Astrocyte of the cerebellum (primary cell): ENCODE measurements at regions not wholly inside any gene's neighbourhood (a gene's known extent, or its start where the extent isn't known, plus 50 kb on each side); places are given as distances from the start of the nearest gene placed in this dataset.
A peak's percentile ranks its signal among the peaks of the same experiment; 100 is the strongest.

Experiments used
- DNase-seq: peaks from one replicate; pipeline ENCODE4 v3.0.0-alpha.2; 2011; ENCODE audit warnings: low read depth
- H3K4me3 ChIP-seq: 2 replicates; pipeline ENCODE4 v1.5.1; 2011; ENCODE audit warnings: mild to moderate bottlenecking, low read depth, low read length, moderate library complexity
- in situ Hi-C: cut with HindIII; loops from 2 replicates; pipeline ENCODE4 v1.10.0; 2017; ENCODE audit warnings: low sequenced_read_pairs
- TF ChIP-seq, protein P1 (sequence below): IDR thresholded peaks from 2 replicates; pipeline ENCODE4 v1.5.1; 2012; ENCODE audit warnings: low read length, low read depth, moderate library complexity, mild to moderate bottlenecking; ENCODE audit errors: missing control alignments

DNA sequence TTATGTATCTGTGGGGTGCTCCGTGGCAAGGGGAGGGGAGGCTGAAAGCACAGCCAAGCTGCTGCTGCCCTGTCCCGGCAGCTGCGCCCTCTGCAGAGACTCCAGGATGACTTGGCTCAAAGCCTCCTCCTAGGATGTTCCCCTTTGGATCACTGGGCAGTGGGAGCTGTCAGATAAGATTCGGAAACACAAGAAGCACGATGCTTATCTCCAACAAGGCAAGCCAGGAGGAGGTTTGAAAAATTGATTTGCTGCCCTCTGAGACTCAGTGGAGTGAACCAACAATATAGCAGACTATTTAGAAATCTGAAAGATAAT lies 776.4 kb downstream of the C6orf118 start:
- in situ Hi-C loops, result no loop called here
- no peak for DNase-seq

DNA sequence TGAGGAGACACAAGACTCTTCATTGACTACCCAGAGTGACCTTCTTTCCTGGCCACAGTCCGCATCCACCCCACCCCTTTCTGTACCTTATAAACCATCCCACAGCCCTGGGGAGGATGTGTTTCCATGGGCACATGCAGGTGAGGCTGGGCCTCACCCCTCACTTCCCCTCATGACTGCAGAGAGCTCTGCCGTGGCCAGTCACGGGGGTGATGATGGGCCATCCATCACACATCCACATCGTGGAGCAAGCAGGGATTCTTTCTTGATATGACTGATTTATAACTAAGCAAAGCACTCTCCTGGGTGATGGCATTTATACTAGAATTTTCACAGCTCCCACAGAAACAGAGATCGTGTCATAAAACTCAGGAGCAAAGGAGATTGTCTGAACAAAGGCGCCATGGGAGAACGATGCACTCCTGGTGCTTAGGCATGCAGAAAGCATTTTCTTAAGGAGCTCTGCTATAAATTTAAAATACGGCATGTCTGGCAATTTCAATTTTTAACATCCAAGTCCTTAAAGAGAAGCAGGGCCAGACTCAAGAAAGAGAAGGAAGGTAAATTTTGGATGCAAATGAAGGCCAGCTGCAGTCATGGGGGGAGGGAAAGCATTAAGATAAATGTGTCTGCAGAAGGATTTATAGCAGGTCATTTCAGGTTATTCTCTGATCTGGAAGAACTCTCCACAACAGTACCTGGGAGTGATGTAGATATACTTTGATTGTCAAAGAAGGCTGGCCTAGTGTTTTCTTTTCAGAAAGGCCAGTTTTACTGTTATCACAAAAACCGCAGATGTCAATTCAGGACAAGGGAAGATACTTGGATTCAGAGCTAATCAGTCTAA lies 777.0 kb downstream of the C6orf118 start:
- TF ChIP-seq, protein P1, sequence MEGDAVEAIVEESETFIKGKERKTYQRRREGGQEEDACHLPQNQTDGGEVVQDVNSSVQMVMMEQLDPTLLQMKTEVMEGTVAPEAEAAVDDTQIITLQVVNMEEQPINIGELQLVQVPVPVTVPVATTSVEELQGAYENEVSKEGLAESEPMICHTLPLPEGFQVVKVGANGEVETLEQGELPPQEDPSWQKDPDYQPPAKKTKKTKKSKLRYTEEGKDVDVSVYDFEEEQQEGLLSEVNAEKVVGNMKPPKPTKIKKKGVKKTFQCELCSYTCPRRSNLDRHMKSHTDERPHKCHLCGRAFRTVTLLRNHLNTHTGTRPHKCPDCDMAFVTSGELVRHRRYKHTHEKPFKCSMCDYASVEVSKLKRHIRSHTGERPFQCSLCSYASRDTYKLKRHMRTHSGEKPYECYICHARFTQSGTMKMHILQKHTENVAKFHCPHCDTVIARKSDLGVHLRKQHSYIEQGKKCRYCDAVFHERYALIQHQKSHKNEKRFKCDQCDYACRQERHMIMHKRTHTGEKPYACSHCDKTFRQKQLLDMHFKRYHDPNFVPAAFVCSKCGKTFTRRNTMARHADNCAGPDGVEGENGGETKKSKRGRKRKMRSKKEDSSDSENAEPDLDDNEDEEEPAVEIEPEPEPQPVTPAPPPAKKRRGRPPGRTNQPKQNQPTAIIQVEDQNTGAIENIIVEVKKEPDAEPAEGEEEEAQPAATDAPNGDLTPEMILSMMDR, result no peak
- in situ Hi-C loops, result no loop called here
- DNase-seq, result no peak
- no peak overlapping the region for H3K4me3 ChIP-seq

More for the DNA sequence above, 776.4 kb downstream of the C6orf118 start:
- TF ChIP-seq, protein P1, result no peak
- no peak overlapping the region for H3K4me3 ChIP-seq

DNA sequence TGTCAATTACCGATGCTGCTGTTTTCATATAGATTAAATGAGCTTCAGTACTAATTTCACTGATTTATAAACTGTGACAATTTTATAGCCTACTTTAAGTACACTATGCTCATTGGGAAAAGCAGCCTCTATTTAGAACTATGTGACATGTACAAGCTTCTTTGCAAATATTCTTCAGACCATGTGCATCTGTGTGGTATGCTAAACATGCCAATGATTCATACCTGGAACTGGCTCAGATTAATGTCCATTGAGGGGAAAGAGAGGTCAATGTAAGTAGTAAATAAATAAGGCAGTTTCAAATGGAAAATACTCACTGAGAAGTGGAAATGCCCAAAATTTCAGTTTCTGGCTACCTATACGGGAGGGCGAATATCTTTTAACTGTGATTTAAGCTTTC lies 777.7 kb downstream of the C6orf118 start:
- in situ Hi-C loops, result no loop called here
- peak; percentile 18 for DNase-seq
- TF ChIP-seq, protein P1, result no peak
- no peak overlapping the region for H3K4me3 ChIP-seq

DNA sequence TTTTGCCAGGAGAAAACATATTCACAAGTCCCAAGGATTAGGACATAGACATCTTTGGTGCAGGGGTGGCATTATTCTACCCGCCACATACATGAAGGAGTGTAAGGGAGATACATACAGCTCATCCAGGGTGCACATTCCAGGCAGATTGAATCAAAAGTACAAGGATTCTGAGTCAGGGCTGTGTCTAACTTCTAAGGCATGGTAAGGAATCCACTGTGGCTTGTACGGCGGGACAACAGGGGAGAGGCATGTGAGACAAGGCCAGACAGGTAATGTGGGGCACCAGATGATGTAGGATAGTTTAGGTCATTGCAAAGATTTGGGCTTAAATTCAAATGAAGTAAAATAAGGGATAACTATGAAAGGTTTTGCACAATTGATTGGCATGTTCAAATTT lies 780.9 kb downstream of the C6orf118 start:
- in situ Hi-C loops, result no loop called here
- DNase-seq, result no peak
- H3K4me3 ChIP-seq, result no peak overlapping the region
- TF ChIP-seq, protein P1, result no peak

- in situ Hi-C loops, result no loop called here
- TF ChIP-seq, protein P1, result no peak
- no peak for DNase-seq
- H3K4me3 ChIP-seq, result no peak overlapping the region
Observed at GRCh38 chr6:164523087-164523654, 786.2 kb downstream of the C6orf118 start.

DNA sequence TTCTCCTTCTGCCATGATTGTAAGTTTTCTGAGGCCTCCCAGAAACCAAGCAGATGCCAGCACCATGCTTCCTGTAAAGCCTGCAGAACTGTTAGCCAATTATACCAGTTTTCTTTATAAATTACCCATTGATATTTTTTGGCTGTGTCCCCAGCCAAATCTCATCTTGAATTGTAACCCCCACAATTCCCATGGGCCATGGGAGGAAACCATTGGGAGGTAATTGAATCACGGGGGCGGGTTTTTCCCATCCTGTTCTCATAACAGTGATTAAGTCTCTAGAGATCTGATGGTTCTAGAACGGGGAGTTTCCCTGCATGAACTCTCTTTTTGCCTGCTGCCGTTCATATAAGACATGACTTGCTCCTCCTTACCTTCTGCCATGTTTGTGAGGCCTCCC lies 788.5 kb downstream of the C6orf118 start:
- in situ Hi-C loops, result no loop called here
- TF ChIP-seq, protein P1, result no peak
- no peak for DNase-seq
- H3K4me3 ChIP-seq, result no peak overlapping the region
